IPS DF 6.9 (cell line): ENCODE measurements at regions not wholly inside any gene's neighbourhood (a gene's known extent, or its start where the extent isn't known, plus 50 kb on each side); places are given as distances from the start of the nearest gene placed in this dataset.
A peak's percentile ranks its signal among the peaks of the same experiment; 100 is the strongest.

Experiments used
- DNase-seq: peaks from one replicate; pipeline ENCODE4 v3.0.0-alpha.2; 2013; ENCODE audit warnings: low read depth, low spot score
- H3K27ac ChIP-seq: one replicate; pipeline ENCODE4 v1.5.1; 2013; ENCODE audit warnings: low read length, control low read depth
- H3K27me3 ChIP-seq: 2 replicates; pipeline ENCODE4 v1.6.1; 2013; ENCODE audit warnings: mild to moderate bottlenecking, low read length; ENCODE audit not compliant: control insufficient read depth, insufficient read depth
- H3K36me3 ChIP-seq: 2 replicates; pipeline ENCODE4 v1.6.1; 2013; ENCODE audit warnings: low read length; ENCODE audit not compliant: control insufficient read depth, insufficient read depth
- H3K4me1 ChIP-seq: 2 replicates; pipeline ENCODE4 v1.6.1; 2013; ENCODE audit warnings: low read length; ENCODE audit not compliant: control insufficient read depth, insufficient read depth
- H3K4me3 ChIP-seq: 2 replicates; pipeline ENCODE4 v1.5.1; 2013; ENCODE audit warnings: mild to moderate bottlenecking, low read length
- H3K9me3 ChIP-seq: 2 replicates; pipeline ENCODE4 v1.6.1; 2013; ENCODE audit warnings: low read length, inconsistent platforms; ENCODE audit not compliant: control insufficient read depth, insufficient read depth
- WGBS: extraction: QIAGEN DNeasy Blood & Tissue Kit; methylation state at CpG from one replicate; pipeline ENCODE4 v1.1.7; 2013; ENCODE audit warnings: mixed read lengths, missing lambda C conversion rate; ENCODE audit not compliant: insufficient read length, insufficient coverage; 5-methylcytosine and 5-hydroxymethylcytosine counted together

- no peak for DNase-seq
- no peaks in the 10 kb centered on the region for H3K4me1 ChIP-seq
- no peak overlapping the region for H3K27ac ChIP-seq
- no peaks in the 10 kb centered on the region for H3K27me3 ChIP-seq
- H3K9me3 ChIP-seq = no peaks in the 10 kb centered on the region
- no peak overlapping the region for H3K4me3 ChIP-seq
- no peaks in the 10 kb centered on the region for H3K36me3 ChIP-seq
- no CpG with 5 or more reads among the region's 5 CpGs for WGBS
Observed at GRCh38 chr1:79875187-79875586, 868.7 kb upstream of the ADGRL4 start.

GRCh38 chr1:79874289-79874688, 867.8 kb upstream of the ADGRL4 start:
- H3K9me3 ChIP-seq = no peaks in the 10 kb centered on the region
- WGBS = no CpG with 5 or more reads among the region's 3 CpGs
- H3K4me3 ChIP-seq = no peak overlapping the region
- DNase-seq = no peak
- H3K27ac ChIP-seq = no peak overlapping the region
- H3K36me3 ChIP-seq = no peaks in the 10 kb centered on the region
- no peaks in the 10 kb centered on the region for H3K27me3 ChIP-seq
- no peaks in the 10 kb centered on the region for H3K4me1 ChIP-seq

- DNase-seq = no peak
- Histone ChIP-seq H3K27ac (no peak overlapping the region), H3K4me3 (no peak overlapping the region), H3K27me3 (no peaks in the 10 kb centered on the region), H3K9me3 (no peaks in the 10 kb centered on the region), H3K4me1 (no peaks in the 10 kb centered on the region), H3K36me3 (no peaks in the 10 kb centered on the region)
- WGBS = no CpG with 5 or more reads among the region's 8 CpGs
Observed at GRCh38 chr1:79859212-79859948, 852.9 kb upstream of the ADGRL4 start.

GRCh38 chr1:79852004-79852403, 845.5 kb upstream of the ADGRL4 start:
- WGBS = no CpG with 5 or more reads among the region's 3 CpGs
- Histone ChIP-seq H3K9me3 (no peaks in the 10 kb centered on the region), H3K27me3 (no peaks in the 10 kb centered on the region), H3K4me3 (no peak overlapping the region), H3K4me1 (no peaks in the 10 kb centered on the region), H3K27ac (no peak overlapping the region), H3K36me3 (no peaks in the 10 kb centered on the region)
- peak; percentile 5 for DNase-seq

GRCh38 chr1:79849388-79849787, 842.9 kb upstream of the ADGRL4 start:
- WGBS = no CpG with 5 or more reads among the region's 1 CpG
- H3K9me3 ChIP-seq = no peaks in the 10 kb centered on the region
- no peak overlapping the region for H3K4me3 ChIP-seq
- H3K4me1 ChIP-seq = no peaks in the 10 kb centered on the region
- H3K27ac ChIP-seq = no peak overlapping the region
- no peaks in the 10 kb centered on the region for H3K36me3 ChIP-seq
- DNase-seq = no peak
- no peaks in the 10 kb centered on the region for H3K27me3 ChIP-seq

- Histone ChIP-seq H3K4me3 (no peak overlapping the region), H3K36me3 (no peaks in the 10 kb centered on the region), H3K4me1 (no peaks in the 10 kb centered on the region), H3K9me3 (no peaks in the 10 kb centered on the region), H3K27ac (no peak overlapping the region), H3K27me3 (no peaks in the 10 kb centered on the region)
- no peak for DNase-seq
Observed at GRCh38 chr1:79848316-79848715, 841.8 kb upstream of the ADGRL4 start.

GRCh38 chr1:79847700-79848099, 841.2 kb upstream of the ADGRL4 start:
- no peak overlapping the region for H3K4me3 ChIP-seq
- no peaks in the 10 kb centered on the region for H3K4me1 ChIP-seq
- WGBS = no CpG with 5 or more reads among the region's 5 CpGs
- no peaks in the 10 kb centered on the region for H3K36me3 ChIP-seq
- no peak overlapping the region for H3K27ac ChIP-seq
- DNase-seq = no peak
- H3K9me3 ChIP-seq = no peaks in the 10 kb centered on the region
- H3K27me3 ChIP-seq = no peaks in the 10 kb centered on the region

GRCh38 chr1:79845936-79846335, 839.4 kb upstream of the ADGRL4 start:
- WGBS = no CpG with 5 or more reads among the region's 1 CpG
- H3K9me3 ChIP-seq = no peaks in the 10 kb centered on the region
- no peak for DNase-seq

GRCh38 chr1:79842811-79843210, 836.3 kb upstream of the ADGRL4 start:
- Histone ChIP-seq H3K27me3 (no peaks in the 10 kb centered on the region), H3K27ac (no peak overlapping the region)

More at GRCh38 chr1:79845936-79846335, 839.4 kb upstream of the ADGRL4 start:
- H3K27me3 ChIP-seq = no peaks in the 10 kb centered on the region
- H3K36me3 ChIP-seq = no peaks in the 10 kb centered on the region
- no peaks in the 10 kb centered on the region for H3K4me1 ChIP-seq
- H3K27ac ChIP-seq = no peak overlapping the region
- no peak overlapping the region for H3K4me3 ChIP-seq

GRCh38 chr1:79839882-79840281, 833.4 kb upstream of the ADGRL4 start:
- WGBS = no CpG with 5 or more reads among the region's 1 CpG
- Histone ChIP-seq H3K9me3 (no peaks in the 10 kb centered on the region), H3K27ac (no peak overlapping the region)

More at GRCh38 chr1:79842811-79843210, 836.3 kb upstream of the ADGRL4 start:
- no peaks in the 10 kb centered on the region for H3K36me3 ChIP-seq
- no peak overlapping the region for H3K4me3 ChIP-seq
- no peak for DNase-seq
- no peaks in the 10 kb centered on the region for H3K4me1 ChIP-seq
- no peaks in the 10 kb centered on the region for H3K9me3 ChIP-seq
- no CpG with 5 or more reads among the region's 4 CpGs for WGBS

GRCh38 chr1:79827446-79827845, 820.9 kb upstream of the ADGRL4 start:
- H3K27ac ChIP-seq = no peak overlapping the region
- H3K36me3 ChIP-seq = no peaks in the 10 kb centered on the region
- no peak for DNase-seq
- H3K4me3 ChIP-seq = no peak overlapping the region
- H3K9me3 ChIP-seq = no peaks in the 10 kb centered on the region
- WGBS = no CpG with 5 or more reads among the region's 2 CpGs
- H3K4me1 ChIP-seq = no peaks in the 10 kb centered on the region
- H3K27me3 ChIP-seq = no peaks in the 10 kb centered on the region

More at GRCh38 chr1:79839882-79840281, 833.4 kb upstream of the ADGRL4 start:
- Histone ChIP-seq H3K4me1 (no peaks in the 10 kb centered on the region), H3K27me3 (no peaks in the 10 kb centered on the region), H3K4me3 (no peak overlapping the region), H3K36me3 (no peaks in the 10 kb centered on the region)
- DNase-seq = no peak
